GM18951 (cell line): ENCODE measurements at regions not wholly inside any gene's neighbourhood (a gene's known extent, or its start where the extent isn't known, plus 50 kb on each side); places are given as distances from the start of the nearest gene placed in this dataset.

Experiments used
- POLR2A ChIP-seq: IDR thresholded peaks from 4 replicates; pipeline ENCODE4 v1.6.1; 2011; ENCODE audit warnings: mild to moderate bottlenecking; ENCODE audit not compliant: insufficient read length, insufficient read depth; ENCODE audit errors: extremely low read depth
- in situ Hi-C: fragments of 300-500 bp; cut with MboI; formaldehyde crosslinking; loops from one replicate; pipeline ENCODE4 v1.12.0; 2022; ENCODE audit warnings: low sequenced_read_pairs, mixed read lengths, inconsistent platforms; ENCODE audit not compliant: unreplicated experiment

DNA sequence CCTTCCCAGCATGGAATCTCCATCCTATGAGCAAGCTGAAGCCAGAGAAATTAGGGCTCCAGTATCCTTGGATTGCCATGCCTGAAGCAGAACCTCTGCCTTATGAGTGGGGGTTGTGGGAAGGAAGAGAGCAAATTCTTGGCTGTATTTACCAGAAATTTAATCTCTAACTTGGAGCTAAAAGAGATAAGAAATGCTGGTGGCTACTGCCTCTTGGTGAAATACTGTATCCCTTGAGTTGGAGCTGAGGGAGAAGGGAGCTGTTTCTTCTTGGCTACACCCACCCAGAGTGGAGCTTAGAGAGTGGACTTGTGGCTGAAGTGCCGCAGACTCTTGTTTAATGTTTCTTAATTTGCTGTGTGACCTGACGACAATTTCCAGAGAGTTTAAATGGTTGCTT lies 447.3 kb downstream of the ARHGEF28 start:
- in situ Hi-C loops = no loop called here
- no peak for TF ChIP-seq POLR2A

DNA sequence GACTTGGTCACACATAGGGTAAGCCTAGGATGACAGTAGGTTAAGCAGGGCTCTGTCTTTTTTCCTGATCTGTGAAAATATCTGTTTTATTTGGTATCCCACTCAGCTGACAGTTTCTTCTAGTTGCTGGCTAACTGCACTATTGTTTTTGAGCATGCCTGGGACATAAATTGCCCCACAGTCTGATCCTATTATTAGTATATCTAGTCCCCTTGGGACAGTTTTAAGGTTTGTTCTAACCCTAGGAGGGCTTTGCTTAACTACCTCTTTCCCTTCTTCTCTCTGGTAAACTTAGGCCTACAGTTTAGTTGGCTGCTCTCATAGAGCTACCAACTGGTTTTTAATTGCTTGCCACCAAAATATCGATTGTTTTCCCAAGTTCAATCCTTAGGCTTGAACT lies 446.6 kb downstream of the ARHGEF28 start:
- in situ Hi-C loops = no loop called here
- no peak for TF ChIP-seq POLR2A

DNA sequence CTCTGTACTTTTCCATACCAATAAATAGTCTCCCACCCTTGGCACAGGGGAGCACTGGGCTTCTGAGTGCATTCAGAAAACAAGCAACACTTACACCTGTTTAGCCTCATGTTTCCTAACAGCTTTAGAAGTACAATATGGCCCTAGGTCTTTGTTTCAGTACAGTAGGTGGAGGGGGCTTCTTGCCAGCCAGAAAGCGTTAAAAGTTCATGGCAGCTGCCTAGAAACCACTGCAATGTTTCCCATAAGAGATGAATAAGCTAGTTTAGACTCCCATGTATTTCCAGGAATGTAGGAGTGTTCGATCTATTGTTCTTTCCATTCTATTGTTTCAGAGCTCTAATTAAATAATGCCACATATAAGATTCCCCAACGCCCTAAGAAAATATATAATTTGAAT lies 444.8 kb downstream of the ARHGEF28 start:
- TF ChIP-seq POLR2A = no peak
- in situ Hi-C loops = no loop called here

DNA sequence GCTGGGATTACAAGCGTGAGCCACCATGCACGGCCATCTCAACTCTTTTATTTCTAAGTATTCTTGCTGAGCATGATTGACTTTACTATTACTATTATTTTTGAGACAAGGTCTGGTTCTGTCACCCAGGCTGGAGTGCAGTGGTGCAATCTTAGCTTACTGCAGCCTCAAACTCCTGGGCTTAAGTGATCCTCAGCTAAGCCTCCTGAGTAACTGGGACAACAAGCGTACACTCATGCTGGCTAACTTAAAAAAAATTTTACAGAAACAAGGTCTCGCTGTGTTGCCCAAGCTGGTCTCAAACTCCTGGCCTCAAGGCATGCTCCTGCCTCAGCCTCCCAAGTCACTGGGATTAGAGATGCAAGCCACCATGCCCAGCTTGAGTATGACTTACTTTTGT lies 443.7 kb downstream of the ARHGEF28 start:
- in situ Hi-C loops = no loop called here
- TF ChIP-seq POLR2A = no peak

DNA sequence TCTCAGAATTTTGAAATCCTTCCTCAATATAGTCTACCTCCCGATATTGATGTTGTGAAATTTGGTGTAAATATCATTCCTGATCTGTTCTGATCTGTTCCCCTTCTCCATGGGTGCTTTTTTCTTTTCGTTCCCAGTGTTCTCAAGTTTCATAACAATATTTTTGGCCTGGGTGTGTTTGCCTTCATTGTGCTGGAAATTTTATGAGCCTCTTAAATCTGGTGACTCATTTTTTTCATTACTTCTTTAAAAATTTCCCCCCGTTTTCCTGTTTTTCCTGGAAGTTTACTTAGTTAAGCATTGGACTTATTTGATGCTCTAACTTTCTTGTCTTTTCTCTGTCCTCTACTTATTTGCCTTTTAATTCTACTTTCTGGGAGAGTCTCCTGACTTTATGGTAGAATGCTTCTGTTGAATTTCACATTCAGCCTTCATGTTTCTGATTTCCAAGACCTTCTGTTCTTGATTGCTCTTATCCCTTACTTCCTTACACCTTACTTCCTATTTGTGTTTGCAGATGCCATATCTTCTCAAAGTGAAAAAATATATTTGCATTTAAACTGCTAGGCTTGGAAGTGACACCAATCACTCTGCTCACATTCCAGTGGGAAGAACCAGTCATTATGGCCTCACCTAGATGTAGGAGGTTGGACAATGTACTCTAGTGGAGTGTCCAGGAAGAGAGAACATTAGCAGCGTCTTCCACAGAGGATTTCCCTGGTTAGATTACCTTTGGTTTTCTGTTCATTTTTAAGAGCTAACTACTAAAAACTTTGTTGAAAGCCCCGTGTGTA lies 441.9 kb downstream of the ARHGEF28 start:
- in situ Hi-C loops = no loop called here
- TF ChIP-seq POLR2A = no peak

DNA sequence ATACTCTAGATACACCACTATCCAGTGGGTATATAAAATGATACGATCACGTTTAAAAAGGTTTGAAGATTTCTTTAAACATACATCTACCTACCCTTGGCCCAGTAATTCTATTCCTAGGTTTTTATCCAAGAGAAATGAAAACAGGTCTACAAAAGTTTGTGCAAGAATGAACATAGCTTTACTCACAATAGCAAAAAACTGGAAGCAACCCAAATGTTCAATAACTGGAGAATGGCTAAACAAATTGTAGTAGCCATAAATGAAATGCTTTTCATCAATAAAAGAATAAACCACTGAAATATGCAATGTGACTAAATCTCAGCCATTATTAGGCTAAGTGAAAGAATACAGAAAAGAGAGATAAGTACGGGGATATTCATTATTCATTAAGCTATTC lies 438.9 kb downstream of the ARHGEF28 start:
- in situ Hi-C loops = no loop called here
- TF ChIP-seq POLR2A = no peak

DNA sequence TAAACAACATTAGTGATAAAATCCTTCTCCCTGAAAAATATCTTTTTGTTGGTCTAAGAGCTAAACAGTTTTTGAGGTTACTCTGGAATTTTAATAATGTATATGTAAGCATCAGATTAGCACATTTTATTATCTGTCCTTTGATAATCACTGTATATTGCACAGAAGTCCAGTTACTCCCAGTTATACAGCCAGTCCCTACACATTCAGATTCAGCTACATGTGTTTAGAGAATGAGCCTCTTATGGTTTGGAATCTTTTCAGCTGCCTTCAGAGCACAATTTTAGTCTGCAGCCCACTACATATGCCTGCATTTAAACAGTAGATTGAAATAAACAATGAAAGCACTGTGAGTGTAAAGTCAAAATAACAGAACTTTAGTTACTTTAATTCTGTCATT lies 438.2 kb downstream of the ARHGEF28 start:
- no peak for TF ChIP-seq POLR2A

DNA sequence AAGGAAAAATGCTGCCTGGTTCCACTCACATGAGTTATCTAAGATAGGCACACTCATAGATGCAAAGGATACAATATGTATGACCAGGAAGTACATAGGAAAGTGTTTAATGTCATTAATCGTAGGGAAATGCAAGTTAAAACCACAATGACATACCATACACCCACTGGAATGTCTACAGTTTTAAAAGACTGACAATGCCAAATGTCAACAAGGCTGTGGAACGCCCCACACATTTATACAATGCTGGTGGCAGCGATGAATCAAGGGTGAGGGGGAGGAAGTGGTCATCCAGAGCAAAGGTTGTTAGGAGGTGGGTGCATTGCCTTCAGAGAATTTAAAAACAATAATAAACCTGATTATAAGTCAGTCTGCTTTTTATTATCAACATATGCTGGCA lies 437.8 kb downstream of the ARHGEF28 start:
- in situ Hi-C loops = no loop called here
- TF ChIP-seq POLR2A = no peak

More for the DNA sequence above, 438.2 kb downstream of the ARHGEF28 start:
- in situ Hi-C loops = no loop called here

DNA sequence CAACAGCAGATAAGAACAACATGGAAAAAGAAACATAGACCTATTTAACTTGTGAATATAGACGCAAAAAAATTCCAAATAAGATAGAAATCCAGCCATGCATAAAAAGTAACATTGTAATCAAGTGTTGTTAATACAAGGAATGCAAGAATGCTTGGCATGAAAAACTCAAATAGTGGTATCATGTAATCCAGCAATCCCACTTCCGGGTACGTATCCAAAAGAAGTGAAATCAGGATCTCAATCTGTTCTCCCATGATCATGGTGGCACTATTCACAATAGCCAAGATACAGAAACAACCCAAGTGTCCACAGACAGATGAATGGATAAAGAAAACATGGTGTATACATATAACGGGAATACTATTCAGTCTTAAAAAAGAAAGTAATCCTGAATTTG lies 437.4 kb downstream of the ARHGEF28 start:
- no peak for TF ChIP-seq POLR2A
- in situ Hi-C loops = no loop called here

DNA sequence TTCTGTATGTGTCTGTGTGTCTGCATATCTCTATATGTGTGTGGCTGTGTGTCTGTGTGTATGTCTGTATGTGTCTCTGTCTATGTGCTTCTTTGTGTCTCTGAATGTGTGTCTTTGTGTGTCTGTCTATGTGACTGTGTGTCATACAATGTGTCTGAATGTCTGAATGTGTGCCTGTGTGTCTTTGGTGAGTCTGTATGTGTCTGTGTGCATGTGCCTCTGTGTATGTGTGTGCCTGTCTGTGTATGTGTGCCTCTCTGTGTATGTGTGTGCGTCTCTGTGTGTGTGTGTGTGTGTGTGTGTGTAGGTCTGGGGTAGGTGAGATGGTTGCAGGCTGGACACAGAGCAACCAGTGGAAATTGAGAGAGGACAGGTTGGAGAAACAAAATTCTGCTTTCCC lies 435.3 kb downstream of the ARHGEF28 start:
- no peak for TF ChIP-seq POLR2A
- in situ Hi-C loops = no loop called here

DNA sequence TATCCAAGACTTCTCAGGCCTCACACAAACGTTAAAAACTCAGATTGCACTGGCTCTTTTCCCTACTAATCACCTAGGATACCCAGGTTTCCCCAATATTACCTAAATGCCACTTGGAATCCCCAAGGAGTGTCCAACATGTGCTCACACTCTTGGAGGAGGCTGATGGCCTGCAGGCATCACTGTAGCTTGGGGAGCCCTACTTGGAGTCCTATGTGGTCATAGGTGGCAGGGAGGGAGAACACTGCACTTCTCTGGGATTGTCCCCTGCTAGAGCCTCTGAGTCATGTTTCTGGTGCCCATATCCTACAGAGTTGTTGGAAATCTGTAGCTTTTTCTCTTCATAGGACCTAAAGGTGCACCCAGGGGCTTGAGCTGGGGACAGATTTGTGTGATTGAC lies 433.7 kb downstream of the ARHGEF28 start:
- TF ChIP-seq POLR2A = no peak
- in situ Hi-C loops = no loop called here

DNA sequence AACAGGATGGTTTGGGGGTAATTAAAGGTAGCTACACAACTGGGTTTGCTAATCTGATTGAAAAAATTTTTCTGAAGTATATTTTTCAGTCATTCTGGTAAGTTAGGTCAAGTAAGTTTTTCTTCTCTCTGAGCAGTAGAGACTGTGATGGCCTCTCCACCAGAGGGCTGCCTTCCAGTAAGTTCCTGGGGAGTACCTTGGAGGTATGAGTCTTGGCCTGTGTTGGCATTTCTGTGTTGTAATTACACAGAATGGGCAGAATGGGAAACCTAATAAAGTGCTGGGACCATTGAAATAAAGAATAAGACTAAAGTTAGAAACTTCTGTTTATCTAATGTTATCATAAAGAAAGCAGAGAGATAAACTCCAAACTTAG lies 430.8 kb downstream of the ARHGEF28 start:
- no peak for TF ChIP-seq POLR2A
- in situ Hi-C loops = no loop called here

DNA sequence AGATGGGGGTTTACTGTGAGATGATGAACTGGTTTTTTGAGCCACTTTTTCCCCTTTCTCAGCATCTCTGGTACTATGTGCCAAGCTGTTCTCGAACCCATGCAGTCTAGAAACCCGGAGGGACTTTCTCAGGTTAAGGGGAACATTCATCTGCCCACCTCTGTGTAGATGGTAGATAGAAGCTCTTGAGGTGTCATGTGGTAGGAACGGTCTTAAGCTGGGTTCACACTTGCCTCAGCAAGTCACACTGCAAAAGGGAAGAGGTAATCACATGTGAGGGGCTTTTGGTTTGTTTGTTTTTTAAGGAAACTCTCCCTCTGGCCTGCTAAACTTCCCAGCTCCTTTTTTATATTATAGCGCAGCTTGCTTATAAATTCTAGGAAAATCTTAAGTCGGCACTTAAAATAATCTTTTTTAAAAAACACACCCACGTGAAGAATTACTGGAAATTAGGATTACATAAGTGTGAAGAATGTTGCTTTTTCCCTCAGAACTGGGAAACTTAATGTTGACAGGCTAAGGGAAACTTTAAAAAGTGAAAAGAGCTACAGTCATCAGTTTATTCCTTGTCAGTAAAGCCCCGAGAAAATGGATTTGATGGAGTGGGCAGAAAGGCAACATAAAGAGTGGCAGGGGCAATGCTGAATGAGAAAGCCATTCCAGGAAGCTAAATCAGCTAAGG lies 430.3 kb downstream of the ARHGEF28 start:
- in situ Hi-C loops = no loop called here
- no peak for TF ChIP-seq POLR2A

DNA sequence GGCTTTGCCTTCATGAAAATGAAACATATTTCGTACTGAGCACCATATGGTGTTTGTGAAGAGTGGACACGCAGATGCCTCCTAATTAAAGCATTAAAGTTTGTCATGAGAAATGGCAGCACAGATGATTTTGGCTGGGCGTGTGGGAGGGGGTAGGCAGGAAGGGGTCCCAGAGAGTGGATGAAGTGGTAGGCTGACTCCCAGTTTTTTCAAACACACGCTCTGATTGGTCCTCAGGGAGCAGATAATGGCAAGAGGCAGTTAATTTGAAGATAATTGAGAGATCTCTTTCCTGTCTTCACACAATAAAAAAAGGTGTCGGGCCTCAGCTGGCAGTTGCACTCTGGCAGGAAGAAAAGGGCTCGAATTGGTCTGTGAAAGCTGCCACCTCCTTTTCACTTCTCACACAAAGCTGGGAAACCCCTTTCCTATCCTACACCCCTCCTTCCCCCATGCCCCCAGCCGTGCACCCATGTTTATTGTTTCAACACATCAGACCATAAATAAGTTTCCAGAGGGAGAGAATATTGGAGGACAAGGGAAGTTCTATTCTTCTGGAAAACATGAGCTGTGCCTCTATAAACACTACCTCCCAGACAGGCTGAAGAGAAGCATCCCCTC lies 429.6 kb downstream of the ARHGEF28 start:
- in situ Hi-C loops = no loop called here
- no peak for TF ChIP-seq POLR2A
